Smooth muscle cell (in vitro differentiated cells): ENCODE measurements at regions not wholly inside any gene's neighbourhood (a gene's known extent, or its start where the extent isn't known, plus 50 kb on each side); places are given as distances from the start of the nearest gene placed in this dataset.

Experiments
- DNase-seq: peaks from one replicate; lab custom pipeline; 2025; ENCODE audit not compliant: unreplicated experiment; lab: John Stamatoyannopoulos, UW
- H2AFZ ChIP-seq: fragments of 200-600 bp; sonication (generic); 2 replicates; pipeline ENCODE4 v1.6.0; 2016; ENCODE audit warnings: antibody characterized with exemption, low read depth, mild to moderate bottlenecking
- H3F3A ChIP-seq: fragments of 200-600 bp; sonication (generic); 2 replicates; pipeline ENCODE4 v1.6.0; 2017; ENCODE audit warnings: antibody characterized with exemption, low read depth
- H3K27ac ChIP-seq: fragments of 200-600 bp; sonication (generic); 2 replicates; pipeline ENCODE4 v1.5.1; 2016; ENCODE audit warnings: low read depth, mild to moderate bottlenecking
- H3K27me3 ChIP-seq: fragments of 200-600 bp; sonication (generic); 2 replicates; pipeline ENCODE4 v1.6.1; 2016; ENCODE audit warnings: low read depth, mild to moderate bottlenecking
- H3K36me3 ChIP-seq: fragments of 200-600 bp; sonication (generic); 2 replicates; pipeline ENCODE4 v1.5.1; 2016; ENCODE audit warnings: low read depth
- H3K4me1 ChIP-seq: fragments of 200-600 bp; sonication (generic); 2 replicates; pipeline ENCODE4 v1.5.1; 2016; ENCODE audit warnings: low read depth
- H3K4me2 ChIP-seq: fragments of 200-600 bp; sonication (generic); 2 replicates; pipeline ENCODE4 v1.6.0; 2016; ENCODE audit warnings: mild to moderate bottlenecking
- H3K4me3 ChIP-seq: fragments of 200-600 bp; sonication (generic); 2 replicates; pipeline ENCODE4 v1.5.1; 2016; ENCODE audit warnings: mild to moderate bottlenecking
- H3K79me2 ChIP-seq: fragments of 200-600 bp; sonication (generic); 2 replicates; pipeline ENCODE4 v1.6.0; 2016; ENCODE audit warnings: low read depth, mild to moderate bottlenecking
- H3K9ac ChIP-seq: fragments of 200-600 bp; sonication (generic); 2 replicates; pipeline ENCODE4 v1.6.0; 2016; ENCODE audit warnings: low read depth
- H3K9me3 ChIP-seq: fragments of 200-600 bp; sonication (generic); replicated peaks from 2 replicates; pipeline ENCODE4 v1.5.1; 2016; ENCODE audit warnings: low read depth
- H4K20me1 ChIP-seq: fragments of 200-600 bp; sonication (generic); 2 replicates; pipeline ENCODE4 v1.6.0; 2016; ENCODE audit warnings: low read depth
- WGBS: methylation state at CpG from one replicate; pipeline ENCODE4 v1.1.7; 2016; ENCODE audit warnings: low lambda C conversion rate; 5-methylcytosine and 5-hydroxymethylcytosine counted together
- TF ChIP-seq, protein P1 (sequence below): fragments of 200-600 bp; sonication (generic); IDR thresholded peaks from 2 replicates; pipeline ENCODE4 v1.5.1; 2017; ENCODE audit warnings: borderline replicate concordance, mild to moderate bottlenecking, antibody characterized with exemption; ENCODE audit not compliant: insufficient read depth, poor library complexity, severe bottlenecking

DNA sequence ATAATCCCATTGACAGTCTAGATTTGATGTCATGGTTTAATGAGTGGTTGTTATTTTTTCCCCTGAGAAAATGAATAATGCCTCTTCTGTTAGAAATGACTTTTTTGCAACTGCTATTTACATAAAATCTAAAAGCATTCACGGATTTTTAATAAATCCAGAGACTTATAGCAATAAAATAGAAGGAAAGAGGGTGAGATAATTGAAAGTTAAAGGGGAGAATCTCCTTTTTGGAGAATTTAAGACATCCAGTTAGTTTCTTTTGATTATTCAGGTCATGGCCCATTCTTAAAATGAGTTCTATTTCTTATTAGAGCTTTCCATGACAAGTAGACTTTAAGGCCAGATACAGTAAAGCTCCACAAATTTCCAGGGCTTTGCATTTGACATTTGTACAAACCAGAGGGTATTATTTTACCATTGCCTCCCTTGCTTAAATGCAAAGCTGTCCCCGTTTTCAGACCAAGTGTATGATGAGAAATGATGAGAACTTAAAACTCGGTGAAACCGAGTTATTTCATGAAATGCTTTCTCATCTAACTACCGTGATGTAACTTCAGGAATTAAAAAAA, 789.0 kb upstream of the SOX9 start:
- peaks cover 14% of the 10 kb centered on the region for H3K4me1 ChIP-seq
- peak overlapping the region; percentile 28 for H3K4me2 ChIP-seq
- 41% methylated on average over 5 of the region's 5 CpGs for WGBS
- H3K4me3 ChIP-seq = no peak overlapping the region
- H3K9me3 ChIP-seq = no peaks in the 10 kb centered on the region
- no peak overlapping the region for H3K9ac ChIP-seq
- peak overlapping the region; percentile 18 for H2AFZ ChIP-seq
- TF ChIP-seq, protein P1, sequence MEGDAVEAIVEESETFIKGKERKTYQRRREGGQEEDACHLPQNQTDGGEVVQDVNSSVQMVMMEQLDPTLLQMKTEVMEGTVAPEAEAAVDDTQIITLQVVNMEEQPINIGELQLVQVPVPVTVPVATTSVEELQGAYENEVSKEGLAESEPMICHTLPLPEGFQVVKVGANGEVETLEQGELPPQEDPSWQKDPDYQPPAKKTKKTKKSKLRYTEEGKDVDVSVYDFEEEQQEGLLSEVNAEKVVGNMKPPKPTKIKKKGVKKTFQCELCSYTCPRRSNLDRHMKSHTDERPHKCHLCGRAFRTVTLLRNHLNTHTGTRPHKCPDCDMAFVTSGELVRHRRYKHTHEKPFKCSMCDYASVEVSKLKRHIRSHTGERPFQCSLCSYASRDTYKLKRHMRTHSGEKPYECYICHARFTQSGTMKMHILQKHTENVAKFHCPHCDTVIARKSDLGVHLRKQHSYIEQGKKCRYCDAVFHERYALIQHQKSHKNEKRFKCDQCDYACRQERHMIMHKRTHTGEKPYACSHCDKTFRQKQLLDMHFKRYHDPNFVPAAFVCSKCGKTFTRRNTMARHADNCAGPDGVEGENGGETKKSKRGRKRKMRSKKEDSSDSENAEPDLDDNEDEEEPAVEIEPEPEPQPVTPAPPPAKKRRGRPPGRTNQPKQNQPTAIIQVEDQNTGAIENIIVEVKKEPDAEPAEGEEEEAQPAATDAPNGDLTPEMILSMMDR = no peak
- no peaks in the 10 kb centered on the region for H4K20me1 ChIP-seq
- H3K27me3 ChIP-seq = no peaks in the 10 kb centered on the region
- no peaks in the 10 kb centered on the region for H3K79me2 ChIP-seq
- no peak for DNase-seq
- H3F3A ChIP-seq = peaks cover 5% of the 10 kb centered on the region
- no peaks in the 10 kb centered on the region for H3K36me3 ChIP-seq
- H3K27ac ChIP-seq = peak overlapping the region; percentile 9

DNA sequence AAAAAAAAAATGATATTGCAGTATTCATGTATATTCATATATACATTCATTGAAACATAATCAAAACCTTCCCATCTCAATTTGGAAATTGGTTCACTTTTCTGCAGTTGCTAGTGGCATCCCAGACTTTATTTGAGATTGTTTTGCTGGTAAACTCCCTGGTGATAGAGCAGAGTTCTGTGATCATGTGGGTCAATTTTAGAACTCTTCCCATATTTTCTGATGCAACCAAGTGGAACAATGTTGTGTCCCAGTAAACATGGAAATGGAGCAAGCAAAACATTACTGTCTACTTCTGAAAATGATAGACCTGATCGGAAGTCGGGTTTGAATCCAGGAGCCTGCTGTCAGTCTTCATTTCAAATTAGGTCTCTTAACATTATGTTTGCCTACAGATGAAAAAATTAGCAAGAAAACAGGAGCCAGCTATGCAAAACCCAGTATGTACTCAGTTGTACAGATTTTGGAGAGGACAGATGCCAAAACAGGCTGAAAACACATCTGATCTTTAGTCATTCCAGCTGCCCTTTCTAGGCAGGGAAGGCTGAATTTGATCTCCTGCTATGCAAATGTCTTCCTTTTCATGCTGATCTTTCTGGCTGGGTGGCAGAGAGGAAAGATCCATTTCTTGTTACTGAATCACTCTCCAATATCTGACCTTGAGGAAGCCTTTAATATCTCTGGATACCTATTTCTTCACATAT, 786.6 kb upstream of the SOX9 start:
- DNase-seq = no peak
- Histone ChIP-seq H3K27me3 (no peaks in the 10 kb centered on the region), H2AFZ (peak overlapping the region; percentile 64), H4K20me1 (no peaks in the 10 kb centered on the region), H3K4me3 (no peak overlapping the region), H3F3A (peaks cover 5% of the 10 kb centered on the region), H3K79me2 (no peaks in the 10 kb centered on the region), H3K9ac (no peak overlapping the region), H3K27ac (no peak overlapping the region), H3K4me1 (peaks cover 13% of the 10 kb centered on the region), H3K36me3 (no peaks in the 10 kb centered on the region), H3K4me2 (no peak overlapping the region), H3K9me3 (no peaks in the 10 kb centered on the region)
- TF ChIP-seq, protein P1 = no peak
- 84% methylated on average over 2 of the region's 2 CpGs for WGBS

GRCh38 chr17:71335212-71335611, 785.6 kb upstream of the SOX9 start:
- H3K36me3 ChIP-seq = no peaks in the 10 kb centered on the region
- H3K4me3 ChIP-seq = no peak overlapping the region
- H3K79me2 ChIP-seq = no peaks in the 10 kb centered on the region
- H3K4me2 ChIP-seq = no peak overlapping the region
- no peaks in the 10 kb centered on the region for H3K9me3 ChIP-seq
- TF ChIP-seq, protein P1 = no peak
- no peak for DNase-seq
- H3K9ac ChIP-seq = no peak overlapping the region
- no peaks in the 10 kb centered on the region for H3K27me3 ChIP-seq
- no peaks in the 10 kb centered on the region for H4K20me1 ChIP-seq
- H3F3A ChIP-seq = peaks cover 5% of the 10 kb centered on the region
- H3K27ac ChIP-seq = no peak overlapping the region
- no peak overlapping the region for H2AFZ ChIP-seq
- H3K4me1 ChIP-seq = peaks cover 5% of the 10 kb centered on the region

DNA sequence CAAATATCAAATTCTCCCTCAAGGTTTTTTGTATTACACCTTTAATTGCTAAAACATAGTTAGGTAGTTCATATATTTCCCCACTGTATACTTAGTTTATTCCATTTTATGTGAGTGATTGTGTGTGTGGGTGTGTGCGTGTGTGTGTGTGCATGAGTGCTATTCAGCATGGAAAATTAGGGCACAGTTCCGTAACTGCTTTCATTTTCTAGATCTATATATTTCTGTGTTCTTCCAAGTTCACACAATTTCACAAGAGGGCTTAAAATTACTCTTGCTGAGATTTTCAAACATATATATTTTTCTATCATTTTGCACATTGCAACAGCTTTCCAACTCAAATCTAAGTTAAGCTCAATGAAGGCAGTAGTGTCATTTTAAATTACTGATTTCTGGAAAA, 782.9 kb upstream of the SOX9 start:
- 44% methylated on average over 2 of the region's 2 CpGs for WGBS
- Histone ChIP-seq H3K27me3 (no peaks in the 10 kb centered on the region), H3K4me3 (peak overlapping the region; percentile 31), H3K27ac (peak overlapping the region; percentile 22), H3F3A (no peaks in the 10 kb centered on the region), H3K9me3 (no peaks in the 10 kb centered on the region), H3K9ac (peak overlapping the region; percentile 0), H3K36me3 (no peaks in the 10 kb centered on the region), H4K20me1 (no peaks in the 10 kb centered on the region), H3K4me1 (peaks cover 5% of the 10 kb centered on the region), H3K4me2 (peak overlapping the region; percentile 75), H3K79me2 (no peaks in the 10 kb centered on the region), H2AFZ (peak overlapping the region; percentile 25)
- no peak for DNase-seq
- TF ChIP-seq, protein P1 = no peak
